ENCODE measurements at regions not wholly inside any gene's neighbourhood (a gene's known extent, or its start where the extent isn't known, plus 50 kb on each side); places are given as distances from the start of the nearest gene placed in this dataset.
"Not testable (repeated sequence)": the region's sequence is repeated elsewhere in the genome, so short reads cannot be mapped to it uniquely, and the experiment has no call there.

GRCh38 chr18:67134911-67135310 is 381.6 kb downstream of the DSEL start:
- DNase-seq (ENCODE audit: low spot score): no peak

GRCh38 chr18:67133669-67134068 is 382.9 kb downstream of the DSEL start:
- DNase-seq (ENCODE audit: low spot score): no peak

GRCh38 chr18:67132919-67133318 is 383.6 kb downstream of the DSEL start:
- no peak for DNase-seq (ENCODE audit: low spot score)

- no peak for DNase-seq (ENCODE audit: low spot score)
These were observed 385.0 kb downstream of the DSEL start for GRCh38 chr18:67131498-67131897.

- not testable (repeated sequence) for DNase-seq (ENCODE audit: low spot score)
These were observed 389.8 kb downstream of the DSEL start for GRCh38 chr18:67126751-67127150.

- DNase-seq (ENCODE audit: low spot score): no peak
These were observed 392.6 kb downstream of the DSEL start for GRCh38 chr18:67123901-67124300.

- no peak for DNase-seq (ENCODE audit: low spot score)
These were observed 398.7 kb downstream of the DSEL start for GRCh38 chr18:67117804-67118203.

GRCh38 chr18:67109535-67109934 is 407.0 kb downstream of the DSEL start:
- DNase-seq (ENCODE audit: low spot score): no peak

- DNase-seq (ENCODE audit: low spot score): no peak
These were observed 407.6 kb downstream of the DSEL start for GRCh38 chr18:67108894-67109293.

GRCh38 chr18:67104700-67105284 is 411.7 kb downstream of the DSEL start:
- DNase-seq (ENCODE audit: low spot score): peak; percentile 81

- DNase-seq (ENCODE audit: low spot score): no peak
These were observed 422.4 kb downstream of the DSEL start for GRCh38 chr18:67094123-67094522.

- no peak for DNase-seq (ENCODE audit: low spot score)
These were observed 424.4 kb downstream of the DSEL start for GRCh38 chr18:67092141-67092540.

- no peak for DNase-seq (ENCODE audit: low spot score)
These were observed 434.9 kb downstream of the DSEL start for GRCh38 chr18:67081482-67082211.

- no peak for DNase-seq (ENCODE audit: low spot score)
These were observed 435.9 kb downstream of the DSEL start for GRCh38 chr18:67080601-67081000.

GRCh38 chr18:67074309-67074708 is 442.2 kb downstream of the DSEL start:
- DNase-seq (ENCODE audit: low spot score): no peak

- DNase-seq (ENCODE audit: low spot score): no peak
These were observed 443.7 kb downstream of the DSEL start for GRCh38 chr18:67072791-67073190.

GRCh38 chr18:67068608-67069007 is 447.9 kb downstream of the DSEL start:
- DNase-seq (ENCODE audit: low spot score): no peak

- no peak for DNase-seq (ENCODE audit: low spot score)
These were observed 443.4 kb upstream of the CDH19 start for GRCh38 chr18:67047334-67047733.

- DNase-seq (ENCODE audit: low spot score): no peak
These were observed 439.4 kb upstream of the CDH19 start for GRCh38 chr18:67043276-67043675.

GRCh38 chr18:67041334-67041733 is 437.4 kb upstream of the CDH19 start:
- DNase-seq (ENCODE audit: low spot score): no peak

GRCh38 chr18:67035026-67035425 is 431.1 kb upstream of the CDH19 start:
- no peak for DNase-seq (ENCODE audit: low spot score)

GRCh38 chr18:67023059-67023458 is 419.2 kb upstream of the CDH19 start:
- DNase-seq (ENCODE audit: low spot score): no peak

GRCh38 chr18:67010919-67011318 is 407.0 kb upstream of the CDH19 start:
- DNase-seq (ENCODE audit: low spot score): no peak

- DNase-seq (ENCODE audit: low spot score): no peak
These were observed 404.1 kb upstream of the CDH19 start for GRCh38 chr18:67007999-67008398.

Data from globus pallidus (tissue), 1 donor.